ENCODE measurements at regions not wholly inside any gene's neighbourhood (a gene's known extent, or its start where the extent isn't known, plus 50 kb on each side); places are given as distances from the start of the nearest gene placed in this dataset.

- no peak for TF ChIP-seq POLR2A (IDR thresholded peaks at IDR 0.05)
- TF ChIP-seq, protein P1, sequence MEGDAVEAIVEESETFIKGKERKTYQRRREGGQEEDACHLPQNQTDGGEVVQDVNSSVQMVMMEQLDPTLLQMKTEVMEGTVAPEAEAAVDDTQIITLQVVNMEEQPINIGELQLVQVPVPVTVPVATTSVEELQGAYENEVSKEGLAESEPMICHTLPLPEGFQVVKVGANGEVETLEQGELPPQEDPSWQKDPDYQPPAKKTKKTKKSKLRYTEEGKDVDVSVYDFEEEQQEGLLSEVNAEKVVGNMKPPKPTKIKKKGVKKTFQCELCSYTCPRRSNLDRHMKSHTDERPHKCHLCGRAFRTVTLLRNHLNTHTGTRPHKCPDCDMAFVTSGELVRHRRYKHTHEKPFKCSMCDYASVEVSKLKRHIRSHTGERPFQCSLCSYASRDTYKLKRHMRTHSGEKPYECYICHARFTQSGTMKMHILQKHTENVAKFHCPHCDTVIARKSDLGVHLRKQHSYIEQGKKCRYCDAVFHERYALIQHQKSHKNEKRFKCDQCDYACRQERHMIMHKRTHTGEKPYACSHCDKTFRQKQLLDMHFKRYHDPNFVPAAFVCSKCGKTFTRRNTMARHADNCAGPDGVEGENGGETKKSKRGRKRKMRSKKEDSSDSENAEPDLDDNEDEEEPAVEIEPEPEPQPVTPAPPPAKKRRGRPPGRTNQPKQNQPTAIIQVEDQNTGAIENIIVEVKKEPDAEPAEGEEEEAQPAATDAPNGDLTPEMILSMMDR (IDR thresholded peaks at IDR 0.05), result no peak
These were observed 155.0 kb upstream of the RUNX1 start for GRCh38 chr21:35204125-35204524.
